ENCODE measurements at regions not wholly inside any gene's neighbourhood (a gene's known extent, or its start where the extent isn't known, plus 50 kb on each side); places are given as distances from the start of the nearest gene placed in this dataset.

- no peak for FAIRE-seq
- TF ChIP-seq HMG20B (CRISPR knock-in tag; IDR thresholded peaks at IDR 0.05) (no peak), IFI16 (CRISPR knock-in tag; IDR thresholded peaks at IDR 0.05) (no peak), ZBTB12 (CRISPR knock-in tag; IDR thresholded peaks at IDR 0.05) (no peak), SLC30A9 (CRISPR knock-in tag; IDR thresholded peaks at IDR 0.05) (no peak)
- intact Hi-C loops (cut with micrococcal nuclease) = loop anchor here (2.0 to 10.0 kb wide), 5 partner anchors 101 to 636 kb away; no protein-coding TSS in a partner anchor
- BruUV-seq (replicated peaks) = no TSS peak
- Histone ChIP-seq H2AFZ (ENCODE audit: low read depth, low read length) (no peak overlapping the region), H4K20me1 (replicated peaks; ENCODE audit: control insufficient read depth, insufficient read depth, low read length) (peaks cover 9% of the 10 kb centered on the region; the same call in 1 of the 2 replicates), H3K27me3 (ENCODE audit: control insufficient read depth in 2 of 2, insufficient read depth in 2 of 2, low read length in 2 of 2) (peaks cover 5 to 43% of the 10 kb centered on the region in 2 experiments; a peak in 4 of 5 replicates), H3K4me2 (ENCODE audit: insufficient read depth, low read length) (no peak overlapping the region), H3K9me1 (ENCODE audit: control insufficient read depth, insufficient read depth, low read length) (no peaks in the 10 kb centered on the region), H3K4me1 (replicated peaks in 1 of 2; ENCODE audit: control insufficient read depth in 2 of 2, insufficient read depth in 2 of 2, low read length in 2 of 2) (peaks cover 0 to 7% of the 10 kb centered on the region in 2 experiments; a peak in 1 of 5 replicates), H3K9ac (ENCODE audit: insufficient read depth in 1 of 2, low read depth in 2 of 2, low read length in 2 of 2) (no peak overlapping the region), H3K27ac (ENCODE audit: extremely low read depth, low read depth, low read length) (no peak overlapping the region), H3K4me3 (no peak overlapping the region), H3K36me3 (ENCODE audit: control insufficient read depth, insufficient read depth, low read length) (no peaks in the 10 kb centered on the region), H3K79me2 (ENCODE audit: control insufficient read depth, insufficient read depth, low read length) (no peaks in the 10 kb centered on the region), H3K9me3 (replicated peaks; ENCODE audit: control insufficient read depth, insufficient read depth, low read depth, low read length) (no peaks in the 10 kb centered on the region)
- ChIA-PET POLR2A (interaction anchor here (0.7 kb wide), 1 partner anchor 17 kb away, joined by 5 read pairs; no protein-coding TSS in a partner anchor), CTCF (ENCODE audit: low intra/inter-chr PET ratio) (interaction anchor here (0.6 to 3.3 kb wide), 4 partner anchors 14 to 306 kb away, joined by 3 to 13 read pairs (median 4); no protein-coding TSS in a partner anchor)
- DNase-seq (ENCODE audit: extremely low read depth in 1 of 4, low spot score in 3 of 4) = no peak
- in situ Hi-C loops (cut with MboI) = no loop called here
- WGBS (ENCODE audit: insufficient coverage, low coverage, missing lambda C conversion rate) = 1% methylated on average over 14 of the region's 14 CpGs
- no peak for ATAC-seq
These were observed 389.6 kb upstream of the PODXL start for GRCh38 chr7:131945957-131946544.
